ENCODE measurements at regions not wholly inside any gene's neighbourhood (a gene's known extent, or its start where the extent isn't known, plus 50 kb on each side); places are given as distances from the start of the nearest gene placed in this dataset.

DNA sequence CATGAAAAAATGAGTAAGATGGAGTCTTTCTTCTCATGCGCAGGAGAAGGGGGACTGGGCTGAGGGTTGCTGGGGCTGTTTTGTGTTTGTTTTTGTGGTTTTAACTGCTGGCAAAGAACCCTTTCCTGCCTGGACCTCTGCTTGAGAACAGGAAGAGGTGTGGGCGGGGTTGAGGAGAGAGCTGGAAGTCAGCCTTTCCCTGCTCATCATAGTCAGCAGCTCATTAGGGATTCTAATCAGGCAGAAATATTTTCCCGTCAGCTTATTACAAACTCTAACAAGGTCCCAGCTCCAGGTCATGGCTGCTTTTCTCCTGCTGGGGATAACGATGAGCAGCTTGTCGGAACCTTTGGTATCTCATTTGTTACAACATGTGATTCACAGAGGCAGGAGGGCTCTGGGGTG is 185.0 kb upstream of the NRXN3 start:
- Histone ChIP-seq H3K27ac (no peak overlapping the region), H3K4me3 (no peak overlapping the region), H3K27me3 (no peaks in the 10 kb centered on the region), H3K36me3 (no peaks in the 10 kb centered on the region), H3K4me1 (ENCODE audit: insufficient read depth) (no peaks in the 10 kb centered on the region), H3K9me3 (no peaks in the 10 kb centered on the region)
- intact Hi-C loops (cut with DNase I): no loop called here
- no peak for TF ChIP-seq POLR2A (IDR thresholded peaks at IDR 0.05)
- no peak for TF ChIP-seq EP300 (IDR thresholded peaks at IDR 0.05)
- TF ChIP-seq, protein P1, sequence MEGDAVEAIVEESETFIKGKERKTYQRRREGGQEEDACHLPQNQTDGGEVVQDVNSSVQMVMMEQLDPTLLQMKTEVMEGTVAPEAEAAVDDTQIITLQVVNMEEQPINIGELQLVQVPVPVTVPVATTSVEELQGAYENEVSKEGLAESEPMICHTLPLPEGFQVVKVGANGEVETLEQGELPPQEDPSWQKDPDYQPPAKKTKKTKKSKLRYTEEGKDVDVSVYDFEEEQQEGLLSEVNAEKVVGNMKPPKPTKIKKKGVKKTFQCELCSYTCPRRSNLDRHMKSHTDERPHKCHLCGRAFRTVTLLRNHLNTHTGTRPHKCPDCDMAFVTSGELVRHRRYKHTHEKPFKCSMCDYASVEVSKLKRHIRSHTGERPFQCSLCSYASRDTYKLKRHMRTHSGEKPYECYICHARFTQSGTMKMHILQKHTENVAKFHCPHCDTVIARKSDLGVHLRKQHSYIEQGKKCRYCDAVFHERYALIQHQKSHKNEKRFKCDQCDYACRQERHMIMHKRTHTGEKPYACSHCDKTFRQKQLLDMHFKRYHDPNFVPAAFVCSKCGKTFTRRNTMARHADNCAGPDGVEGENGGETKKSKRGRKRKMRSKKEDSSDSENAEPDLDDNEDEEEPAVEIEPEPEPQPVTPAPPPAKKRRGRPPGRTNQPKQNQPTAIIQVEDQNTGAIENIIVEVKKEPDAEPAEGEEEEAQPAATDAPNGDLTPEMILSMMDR (IDR thresholded peaks at IDR 0.05): no peak
- 6 to 9% (median 8%) methylated on average over 5 of the region's 5 CpGs for WGBS, 3 donors
- DNase-seq: no peak

DNA sequence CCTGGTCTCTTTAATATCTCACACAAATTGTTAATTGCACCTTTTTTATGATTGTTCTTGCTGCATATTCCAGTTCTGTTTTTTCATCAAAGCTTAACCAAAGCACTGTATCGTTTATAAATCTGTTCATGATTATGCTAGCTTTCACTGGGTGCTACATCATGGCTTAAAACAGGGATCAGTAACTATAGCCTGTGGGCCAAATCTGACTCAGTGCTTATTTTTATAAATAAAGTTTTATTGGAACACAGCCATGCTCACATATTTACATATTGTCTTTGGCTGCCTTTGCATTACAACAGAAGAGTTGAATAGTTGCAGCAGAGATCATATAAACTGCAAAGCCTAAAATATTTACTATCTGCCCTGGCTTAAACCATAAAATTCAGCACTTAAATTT is 183.4 kb upstream of the NRXN3 start:
- WGBS, 3 donors: 82 to 89% (median 84%) methylated on average over 1 of the region's 1 CpG
- intact Hi-C loops (cut with DNase I): no loop called here
- Histone ChIP-seq H3K4me3 (no peak overlapping the region), H3K36me3 (no peaks in the 10 kb centered on the region), H3K27me3 (no peaks in the 10 kb centered on the region), H3K4me1 (ENCODE audit: insufficient read depth) (no peaks in the 10 kb centered on the region), H3K9me3 (no peaks in the 10 kb centered on the region), H3K27ac (no peak overlapping the region)
- TF ChIP-seq, protein P1 (IDR thresholded peaks at IDR 0.05): no peak
- TF ChIP-seq POLR2A (IDR thresholded peaks at IDR 0.05) (no peak), EP300 (IDR thresholded peaks at IDR 0.05) (no peak)
- DNase-seq: no peak

DNA sequence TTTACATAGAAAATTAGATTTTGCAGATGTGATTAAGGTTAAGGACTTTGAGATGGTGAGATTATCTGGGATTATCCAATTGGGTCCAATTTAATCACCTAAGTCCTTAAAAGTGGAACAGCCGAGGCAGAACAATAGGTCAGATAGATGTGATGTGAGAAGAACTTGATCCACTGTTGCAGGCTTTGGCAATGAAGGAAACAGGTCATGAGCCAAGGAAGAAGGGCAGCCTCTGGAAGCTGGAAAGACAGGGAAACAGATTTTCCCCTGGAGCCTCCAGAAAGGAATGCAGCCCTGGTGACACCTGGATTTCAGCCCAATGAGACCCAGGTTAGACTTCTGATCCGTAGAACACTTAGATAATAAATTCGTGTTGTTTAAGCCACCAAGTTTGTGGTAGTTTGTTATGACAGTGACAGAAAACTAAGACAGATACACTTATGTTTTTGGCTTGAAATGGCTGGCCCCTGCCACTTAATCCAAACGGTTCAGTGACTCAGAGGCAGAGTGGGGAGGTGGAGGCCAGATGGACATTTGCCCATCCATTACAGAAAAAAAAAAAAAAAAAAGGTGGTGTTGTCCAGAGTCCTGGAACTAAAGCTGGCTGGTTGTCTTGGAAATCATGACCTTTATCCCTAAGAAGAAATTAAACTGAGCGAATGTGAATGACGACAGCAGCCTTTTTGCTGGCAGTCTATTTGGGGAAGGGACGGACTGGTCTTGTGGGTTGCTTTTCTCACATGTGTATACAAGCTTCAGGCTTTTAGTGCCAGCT is 181.9 kb upstream of the NRXN3 start:
- Histone ChIP-seq H3K4me1 (ENCODE audit: insufficient read depth) (no peaks in the 10 kb centered on the region), H3K27ac (no peak overlapping the region), H3K4me3 (no peak overlapping the region), H3K9me3 (no peaks in the 10 kb centered on the region), H3K27me3 (no peaks in the 10 kb centered on the region), H3K36me3 (no peaks in the 10 kb centered on the region)
- WGBS, 3 donors: 63 to 70% (median 66%) methylated on average over 7 of the region's 7 CpGs
- TF ChIP-seq, protein P1 (IDR thresholded peaks at IDR 0.05): no peak
- TF ChIP-seq EP300 (IDR thresholded peaks at IDR 0.05): no peak
- TF ChIP-seq POLR2A (IDR thresholded peaks at IDR 0.05): no peak
- intact Hi-C loops (cut with DNase I): no loop called here
- DNase-seq: no peak

DNA sequence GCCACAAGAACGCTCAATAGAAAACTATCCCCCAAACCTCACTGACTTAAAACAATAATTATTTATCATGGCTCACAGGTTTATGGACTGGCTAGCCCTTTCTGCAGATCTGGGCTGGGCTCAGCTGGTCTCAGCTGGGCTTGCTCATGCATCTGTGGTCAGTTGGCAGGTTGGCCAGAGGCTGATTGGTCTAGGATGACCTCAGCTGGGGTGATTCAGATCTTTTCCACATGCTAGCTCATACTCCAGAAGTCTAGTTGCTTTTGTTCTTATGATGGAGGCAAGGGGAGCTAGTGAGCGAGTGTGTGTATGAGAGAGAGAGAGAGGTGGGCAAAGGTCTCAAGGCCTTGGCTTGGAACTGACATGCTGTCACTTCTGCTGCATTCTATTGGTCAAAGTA is 181.2 kb upstream of the NRXN3 start:
- TF ChIP-seq EP300 (IDR thresholded peaks at IDR 0.05): no peak
- TF ChIP-seq POLR2A (IDR thresholded peaks at IDR 0.05): no peak
- TF ChIP-seq, protein P1 (IDR thresholded peaks at IDR 0.05): no peak
- no peaks in the 10 kb centered on the region for H3K36me3 ChIP-seq
- 77 to 87% (median 81%) methylated on average over 2 of the region's 2 CpGs for WGBS, 3 donors
- no peak for DNase-seq
- no peak overlapping the region for H3K4me3 ChIP-seq
- H3K4me1 ChIP-seq (ENCODE audit: insufficient read depth): no peaks in the 10 kb centered on the region
- no peaks in the 10 kb centered on the region for H3K27me3 ChIP-seq
- intact Hi-C loops (cut with DNase I): no loop called here
- H3K9me3 ChIP-seq: no peaks in the 10 kb centered on the region
- H3K27ac ChIP-seq: no peak overlapping the region
